Trophoblast cell (in vitro differentiated cells and primary cell): ENCODE measurements at regions not wholly inside any gene's neighbourhood (a gene's known extent, or its start where the extent isn't known, plus 50 kb on each side); places are given as distances from the start of the nearest gene placed in this dataset.

Source experiments
- DNase-seq, 2 donors: peaks; one replicate each; pipeline ENCODE4 v3.0.0-alpha.2; 2016
- H2AFZ ChIP-seq: 2 replicates; pipeline ENCODE4 v1.6.1; 2013; ENCODE audit warnings: low read length, moderate library complexity, mild to moderate bottlenecking; ENCODE audit not compliant: insufficient read depth, poor library complexity
- H2AK5ac ChIP-seq: 2 replicates; pipeline ENCODE4 v1.6.1; 2013; ENCODE audit warnings: mild to moderate bottlenecking, low read length
- H2BK120ac ChIP-seq: 2 replicates; pipeline ENCODE4 v1.6.1; 2013; ENCODE audit warnings: low read length, mild to moderate bottlenecking, moderate library complexity; ENCODE audit not compliant: insufficient read depth, poor library complexity
- H2BK12ac ChIP-seq: 2 replicates; pipeline ENCODE4 v1.6.1; 2013; ENCODE audit warnings: mild to moderate bottlenecking, low read length, moderate library complexity
- H2BK5ac ChIP-seq: 2 replicates; pipeline ENCODE4 v1.6.1; 2013; ENCODE audit warnings: low read length, low read depth, moderate library complexity, mild to moderate bottlenecking; ENCODE audit not compliant: poor library complexity
- H3K14ac ChIP-seq: 2 replicates; pipeline ENCODE4 v1.6.1; 2013; ENCODE audit warnings: mild to moderate bottlenecking, low read length
- H3K18ac ChIP-seq: 2 replicates; pipeline ENCODE4 v1.6.1; 2013; ENCODE audit warnings: mild to moderate bottlenecking, low read length
- H3K23ac ChIP-seq: 2 replicates; pipeline ENCODE4 v1.6.1; 2013; ENCODE audit warnings: low read length
- H3K27ac ChIP-seq: 2 replicates; pipeline ENCODE4 v1.5.1; 2013; ENCODE audit warnings: low read depth, mild to moderate bottlenecking, inconsistent platforms, low read length, moderate library complexity
- H3K27me3 ChIP-seq: 2 replicates; pipeline ENCODE4 v1.6.1; 2013; ENCODE audit warnings: inconsistent platforms, mild to moderate bottlenecking, low read length, moderate library complexity; ENCODE audit not compliant: insufficient read depth
- H3K36me3 ChIP-seq, 2 experiments: 1 replicate in 1 of 2; 2 replicates in 1 of 2; pipeline ENCODE4 v1.6.1; 2013; ENCODE audit warnings: low read length in 2 of 2, mild to moderate bottlenecking in 2 of 2, moderate library complexity in 1 of 2; ENCODE audit not compliant: insufficient read depth in 2 of 2, control insufficient read depth in 1 of 2
- H3K4ac ChIP-seq: 2 replicates; pipeline ENCODE4 v1.6.1; 2013; ENCODE audit warnings: low read depth, mild to moderate bottlenecking, low read length, moderate library complexity
- H3K4me1 ChIP-seq, 2 experiments: 1 replicate in 1 of 2; 2 replicates in 1 of 2; pipeline ENCODE4 v1.6.1; 2013; ENCODE audit warnings: low read length in 2 of 2, mild to moderate bottlenecking in 2 of 2, moderate library complexity in 1 of 2; ENCODE audit not compliant: insufficient read depth in 2 of 2, control insufficient read depth in 1 of 2
- H3K4me2 ChIP-seq: 2 replicates; pipeline ENCODE4 v1.6.1; 2013; ENCODE audit warnings: inconsistent platforms, mild to moderate bottlenecking, low read length, moderate library complexity
- H3K4me3 ChIP-seq: 2 replicates; pipeline ENCODE4 v1.5.1; 2013; ENCODE audit warnings: mild to moderate bottlenecking, low read depth, low read length, inconsistent platforms
- H3K79me1 ChIP-seq: one replicate; pipeline ENCODE4 v1.6.1; 2013; ENCODE audit warnings: low read length
- H3K79me2 ChIP-seq: 2 replicates; pipeline ENCODE4 v1.6.1; 2013; ENCODE audit warnings: low read length, mild to moderate bottlenecking; ENCODE audit not compliant: control insufficient read depth, insufficient read depth, poor library complexity
- H3K9ac ChIP-seq: 2 replicates; pipeline ENCODE4 v1.6.1; 2013; ENCODE audit warnings: mild to moderate bottlenecking, low read length
- H3K9me3 ChIP-seq: 2 replicates; pipeline ENCODE4 v1.6.1; 2013; ENCODE audit warnings: low read depth, mild to moderate bottlenecking, control low read depth, inconsistent platforms, low read length; ENCODE audit not compliant: insufficient read depth
- H4K12ac ChIP-seq: 2 replicates; pipeline ENCODE4 v1.6.1; 2013; ENCODE audit warnings: low read depth, mild to moderate bottlenecking, low read length, moderate library complexity
- H4K8ac ChIP-seq: 2 replicates; pipeline ENCODE4 v1.6.1; 2013; ENCODE audit warnings: low read depth, mild to moderate bottlenecking, low read length, moderate library complexity
- H4K91ac ChIP-seq: one replicate; pipeline ENCODE4 v1.6.1; 2013; ENCODE audit warnings: low read depth, mild to moderate bottlenecking, low read length, moderate library complexity
- WGBS: extraction: QIAGEN DNeasy Blood & Tissue Kit; methylation state at CpG from one replicate; pipeline ENCODE4 v1.1.7; 2013; ENCODE audit warnings: missing lambda C conversion rate; ENCODE audit not compliant: insufficient read length, insufficient coverage; ENCODE audit errors: extremely low coverage; 5-methylcytosine and 5-hydroxymethylcytosine counted together

DNA sequence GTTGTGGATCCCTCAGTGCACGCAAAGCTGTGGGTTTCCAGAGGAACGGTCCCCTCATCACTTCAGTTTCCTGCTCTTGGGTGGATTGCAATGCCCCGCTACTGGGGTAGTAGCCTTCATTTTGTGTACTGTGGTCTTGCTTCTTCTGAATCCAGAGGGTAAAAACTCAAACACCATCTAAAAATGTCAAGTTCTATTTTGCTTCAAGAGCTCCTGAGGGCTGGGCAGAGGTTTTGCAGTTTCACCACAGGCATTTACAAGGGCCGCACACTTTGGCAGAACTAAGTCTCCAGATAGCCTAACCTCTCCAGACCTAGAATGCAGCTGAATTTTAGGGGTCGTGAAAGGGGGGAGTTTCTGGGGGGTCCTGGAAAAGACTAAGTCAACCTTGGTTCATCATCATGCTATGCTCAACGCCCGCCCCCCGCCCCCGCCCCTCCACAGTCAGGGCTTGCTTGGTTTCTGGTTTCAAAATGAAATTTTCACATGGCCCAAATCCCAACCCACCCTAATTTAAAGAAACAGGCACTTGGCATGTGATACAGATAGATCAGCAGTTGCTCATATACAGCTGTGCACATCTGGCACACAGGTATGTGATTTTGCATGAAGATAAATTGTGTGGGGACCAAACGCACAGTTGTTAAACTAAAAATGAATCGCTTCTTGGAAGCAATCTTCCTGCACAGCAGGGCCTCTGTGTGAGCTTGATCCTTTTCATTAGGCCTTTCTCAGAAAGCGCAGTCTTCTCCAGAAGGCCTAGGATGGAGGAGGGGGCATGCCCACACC, 329.6 kb downstream of the OSR1 start:
- Histone ChIP-seq H3K4ac (no peak overlapping the region), H4K8ac (no peak overlapping the region), H3K9ac (no peak overlapping the region), H3K4me2 (no peak overlapping the region), H3K4me1 (no peaks in the 10 kb centered on the region), H2BK5ac (no peak overlapping the region), H3K79me2 (no peaks in the 10 kb centered on the region), H3K4me3 (no peak overlapping the region), H3K27me3 (no peaks in the 10 kb centered on the region), H2AK5ac (no peak overlapping the region), H3K79me1 (no peaks in the 10 kb centered on the region), H3K27ac (no peak overlapping the region), H3K9me3 (no peaks in the 10 kb centered on the region), H4K91ac (no peak overlapping the region), H4K12ac (no peak overlapping the region), H3K36me3 (no peaks in the 10 kb centered on the region), H3K18ac (no peak overlapping the region), H2AFZ (no peak overlapping the region), H2BK12ac (no peak overlapping the region), H3K14ac (no peak overlapping the region), H3K23ac (no peak overlapping the region), H2BK120ac (no peak overlapping the region)
- no peak for DNase-seq
- no CpG with 5 or more reads among the region's 12 CpGs for whole genome bisulfite sequencing

DNA sequence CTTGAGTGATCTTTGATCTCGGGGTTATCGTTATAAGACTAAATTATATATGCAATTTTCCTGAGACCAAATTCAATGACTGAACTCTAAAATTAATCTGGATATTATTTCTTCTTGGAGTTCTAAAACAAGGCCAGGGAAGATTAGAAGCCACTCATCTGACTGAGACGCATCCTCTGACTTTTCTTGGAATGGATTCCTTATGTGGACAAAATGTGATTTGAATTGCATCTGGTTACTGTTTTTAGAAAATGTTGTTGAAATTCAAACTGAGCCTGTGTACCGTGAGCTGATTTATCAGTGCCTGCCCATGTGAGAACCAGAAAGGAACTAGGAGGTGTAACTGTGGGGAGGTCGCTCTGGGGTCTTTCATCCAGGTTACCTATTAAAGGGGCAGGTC, 330.8 kb downstream of the OSR1 start:
- WGBS = no CpG with 5 or more reads among the region's 5 CpGs

DNA sequence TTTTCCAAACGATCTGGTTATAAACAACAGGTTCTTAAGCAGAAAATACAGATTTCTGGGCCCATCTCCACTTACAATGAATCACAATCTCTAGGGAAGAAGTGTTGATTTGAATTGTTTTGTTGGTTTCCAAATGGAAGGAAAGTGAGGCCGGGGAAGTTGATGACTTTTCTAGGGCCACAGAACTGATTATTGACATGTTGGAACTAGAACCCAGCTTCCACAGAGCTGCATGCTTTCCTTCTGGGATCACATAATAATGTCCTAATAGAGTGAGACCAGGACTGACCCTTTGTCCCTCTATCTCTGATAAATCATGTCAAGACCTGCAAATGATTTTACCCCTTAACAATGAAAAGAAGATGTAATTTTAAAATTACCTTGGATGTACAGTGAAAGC, 332.2 kb downstream of the OSR1 start:
- WGBS = no CpG with 5 or more reads among the region's 2 CpGs
- Histone ChIP-seq H2BK12ac (no peak overlapping the region), H3K4me2 (no peak overlapping the region)

More for the DNA sequence above, 330.8 kb downstream of the OSR1 start:
- Histone ChIP-seq H3K9me3 (no peaks in the 10 kb centered on the region), H4K91ac (no peak overlapping the region), H3K23ac (no peak overlapping the region), H2BK12ac (no peak overlapping the region), H3K18ac (no peak overlapping the region), H2BK5ac (no peak overlapping the region), H3K27ac (no peak overlapping the region), H4K8ac (no peak overlapping the region), H3K79me1 (no peaks in the 10 kb centered on the region), H3K79me2 (no peaks in the 10 kb centered on the region), H3K4me3 (no peak overlapping the region), H2AK5ac (no peak overlapping the region), H3K9ac (no peak overlapping the region), H2BK120ac (no peak overlapping the region), H3K4me1 (no peaks in the 10 kb centered on the region), H3K4ac (no peak overlapping the region), H2AFZ (no peak overlapping the region), H3K36me3 (no peaks in the 10 kb centered on the region), H4K12ac (no peak overlapping the region), H3K4me2 (no peak overlapping the region), H3K14ac (no peak overlapping the region), H3K27me3 (no peaks in the 10 kb centered on the region)
- no peak for DNase-seq

DNA sequence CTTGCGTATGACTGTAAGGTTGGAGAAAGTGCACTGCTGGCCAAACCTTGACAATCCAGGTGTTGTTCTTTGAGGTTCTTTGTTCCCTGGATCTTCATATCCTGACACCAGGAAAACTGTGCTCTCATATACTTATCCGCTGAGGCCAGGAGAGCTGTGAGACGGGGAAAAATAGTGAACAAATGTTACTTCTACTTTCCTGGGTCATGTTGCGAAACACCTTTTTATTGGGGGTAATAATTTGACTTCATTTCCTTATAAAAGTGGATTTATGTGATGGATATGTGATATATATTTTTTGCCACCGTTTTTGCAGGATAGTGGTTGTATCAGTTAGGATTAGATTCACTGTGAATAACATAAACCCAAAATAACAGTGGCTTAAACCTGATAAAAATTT, 336.1 kb downstream of the OSR1 start:
- no peak overlapping the region for H3K9ac ChIP-seq
- peaks cover 5% of the 10 kb centered on the region for H3K79me1 ChIP-seq
- H2AK5ac ChIP-seq = no peak overlapping the region
- H3K27ac ChIP-seq = no peak overlapping the region
- H2BK12ac ChIP-seq = no peak overlapping the region
- no peak for DNase-seq
- H3K4me2 ChIP-seq = no peak overlapping the region
- H2AFZ ChIP-seq = no peak overlapping the region
- H3K14ac ChIP-seq = no peak overlapping the region
- H4K8ac ChIP-seq = no peak overlapping the region
- H3K79me2 ChIP-seq = no peaks in the 10 kb centered on the region
- no peak overlapping the region for H3K4ac ChIP-seq
- H3K4me1 ChIP-seq = peaks cover 13% of the 10 kb centered on the region in 2 experiments
- H2BK120ac ChIP-seq = no peak overlapping the region
- no CpG with 5 or more reads among the region's 5 CpGs for WGBS
- H3K36me3 ChIP-seq = no peaks in the 10 kb centered on the region
- no peaks in the 10 kb centered on the region for H3K9me3 ChIP-seq
- no peak overlapping the region for H3K18ac ChIP-seq
- H2BK5ac ChIP-seq = no peak overlapping the region
- no peak overlapping the region for H4K12ac ChIP-seq
- no peak overlapping the region for H3K4me3 ChIP-seq
- no peak overlapping the region for H3K23ac ChIP-seq
- no peak overlapping the region for H4K91ac ChIP-seq
- no peaks in the 10 kb centered on the region for H3K27me3 ChIP-seq

More for the DNA sequence above, 332.2 kb downstream of the OSR1 start:
- no peak overlapping the region for H2AK5ac ChIP-seq
- no peak overlapping the region for H2BK120ac ChIP-seq
- H2AFZ ChIP-seq = no peak overlapping the region
- no peak overlapping the region for H4K12ac ChIP-seq
- no peak overlapping the region for H3K23ac ChIP-seq
- H3K79me2 ChIP-seq = no peaks in the 10 kb centered on the region
- no peak overlapping the region for H3K4me3 ChIP-seq
- H3K4ac ChIP-seq = no peak overlapping the region
- H3K27ac ChIP-seq = no peak overlapping the region
- H4K8ac ChIP-seq = no peak overlapping the region
- no peaks in the 10 kb centered on the region for H3K9me3 ChIP-seq
- no peaks in the 10 kb centered on the region for H3K27me3 ChIP-seq
- no peak overlapping the region for H3K14ac ChIP-seq
- H3K79me1 ChIP-seq = no peaks in the 10 kb centered on the region
- no peaks in the 10 kb centered on the region for H3K36me3 ChIP-seq
- no peak overlapping the region for H3K18ac ChIP-seq
- no peak overlapping the region for H2BK5ac ChIP-seq
- no peaks in the 10 kb centered on the region for H3K4me1 ChIP-seq
- no peak overlapping the region for H3K9ac ChIP-seq
- no peak overlapping the region for H4K91ac ChIP-seq
- DNase-seq = no peak
